Activated effector memory CD4-positive, alpha-beta T cell treated with anti-CD3 and anti-CD28 coated beads, Interleukin-2, amount 50 U/mL, for 16 hours (primary cell): ENCODE measurements at regions not wholly inside any gene's neighbourhood (a gene's known extent, or its start where the extent isn't known, plus 50 kb on each side); places are given as distances from the start of the nearest gene placed in this dataset.
"Not testable (repeated sequence)": the region's sequence is repeated elsewhere in the genome, so short reads cannot be mapped to it uniquely, and the experiment has no call there.

Source experiments
- DNase-seq: peaks from one replicate; pipeline ENCODE4 v3.0.0-alpha.2; 2020

DNA sequence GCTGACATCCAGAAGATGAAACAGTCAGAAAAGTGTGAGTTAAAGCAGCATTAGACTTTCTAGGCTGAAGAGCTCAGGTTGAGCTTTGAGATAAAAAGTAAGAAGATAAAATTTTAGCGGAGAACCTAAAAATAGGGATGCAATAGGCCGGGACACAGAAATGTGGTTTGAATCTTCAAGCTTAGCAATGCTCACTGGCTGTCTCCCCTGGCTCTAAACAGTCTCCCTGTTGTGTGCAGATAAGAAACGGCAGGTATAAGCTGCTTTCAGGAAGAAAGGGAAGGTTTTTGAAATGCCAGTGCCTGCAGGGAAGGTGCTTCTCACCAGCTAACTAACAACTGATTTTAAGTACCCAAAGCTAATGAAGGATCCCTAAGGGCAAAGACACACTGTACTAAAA lies 718.7 kb upstream of the SGO1 start:
- DNase-seq = no peak

DNA sequence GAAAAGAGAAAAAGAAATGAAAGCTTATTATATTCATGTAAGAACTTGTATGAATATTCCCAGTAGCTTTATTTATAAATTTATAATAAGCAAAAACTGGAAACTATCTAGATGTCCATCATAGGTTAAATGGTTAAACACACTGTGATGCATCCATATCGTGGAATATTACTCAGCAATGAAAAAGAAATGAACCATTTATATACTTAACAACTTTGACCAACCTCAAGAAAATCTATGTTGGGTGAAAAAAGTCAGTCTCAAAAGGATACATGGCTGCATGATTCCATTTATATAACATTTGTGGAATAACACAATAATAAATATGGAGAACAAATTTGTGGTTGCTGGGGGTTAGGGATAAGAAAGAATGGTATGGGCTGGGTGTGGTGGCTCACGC lies 713.0 kb upstream of the SGO1 start:
- no peak for DNase-seq

DNA sequence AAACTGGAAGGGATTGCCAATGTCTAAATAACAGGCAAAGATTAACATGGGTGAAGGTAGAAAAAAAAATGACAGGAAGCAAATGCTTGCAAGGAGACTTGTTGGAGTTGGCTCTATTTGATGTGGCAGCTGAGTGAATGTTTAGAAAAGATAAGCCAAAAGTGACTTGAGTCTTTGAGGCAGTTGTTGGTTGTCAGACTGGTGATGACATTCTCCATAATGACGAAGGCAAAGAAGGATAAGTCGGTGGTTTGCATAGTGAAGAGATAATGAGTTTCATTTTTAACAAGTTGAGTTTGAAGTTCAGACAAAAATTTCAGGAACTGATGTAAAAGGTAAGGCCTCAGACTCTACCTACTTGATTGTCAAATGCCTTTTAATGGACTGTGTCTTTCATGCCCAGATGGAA lies 704.1 kb upstream of the SGO1 start:
- no peak for DNase-seq

DNA sequence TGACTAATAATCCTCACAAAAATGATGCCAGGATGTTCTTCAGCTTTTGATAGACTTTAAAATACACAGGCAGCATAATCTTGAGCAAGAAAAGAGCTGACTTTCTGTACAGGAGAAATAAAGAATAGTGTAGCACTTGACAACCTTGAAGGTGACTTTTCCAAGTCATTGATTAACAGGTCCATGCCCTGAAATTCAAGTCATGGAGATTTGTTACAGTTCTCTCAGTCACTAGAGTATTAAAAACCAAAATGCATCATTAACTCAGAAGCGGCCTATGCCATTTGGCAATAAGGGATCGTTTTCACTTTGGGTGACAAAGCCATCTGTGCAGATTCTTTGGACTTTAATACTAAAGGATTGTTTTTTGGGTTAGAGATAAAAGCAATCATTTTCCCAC lies 692.7 kb upstream of the SGO1 start:
- DNase-seq = no peak

DNA sequence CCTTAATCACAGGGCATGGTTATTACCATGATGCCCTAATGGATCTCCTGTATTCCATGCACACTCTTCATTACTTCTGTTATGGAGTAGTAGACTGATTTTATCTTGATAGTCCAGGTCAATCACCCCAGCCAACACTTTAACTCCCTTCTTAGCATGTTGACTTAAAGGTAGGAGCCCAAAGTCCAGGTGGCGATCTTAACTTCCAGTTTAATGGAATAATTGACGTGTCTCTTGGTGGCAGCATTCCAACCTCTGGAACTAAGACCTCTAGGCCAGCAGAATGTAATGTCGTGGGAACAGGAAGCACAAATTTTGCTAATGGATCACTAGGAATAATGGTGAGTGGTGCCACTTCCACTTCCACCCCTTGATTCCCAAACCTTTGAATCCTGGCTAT lies 687.2 kb upstream of the SGO1 start:
- DNase-seq = no peak

DNA sequence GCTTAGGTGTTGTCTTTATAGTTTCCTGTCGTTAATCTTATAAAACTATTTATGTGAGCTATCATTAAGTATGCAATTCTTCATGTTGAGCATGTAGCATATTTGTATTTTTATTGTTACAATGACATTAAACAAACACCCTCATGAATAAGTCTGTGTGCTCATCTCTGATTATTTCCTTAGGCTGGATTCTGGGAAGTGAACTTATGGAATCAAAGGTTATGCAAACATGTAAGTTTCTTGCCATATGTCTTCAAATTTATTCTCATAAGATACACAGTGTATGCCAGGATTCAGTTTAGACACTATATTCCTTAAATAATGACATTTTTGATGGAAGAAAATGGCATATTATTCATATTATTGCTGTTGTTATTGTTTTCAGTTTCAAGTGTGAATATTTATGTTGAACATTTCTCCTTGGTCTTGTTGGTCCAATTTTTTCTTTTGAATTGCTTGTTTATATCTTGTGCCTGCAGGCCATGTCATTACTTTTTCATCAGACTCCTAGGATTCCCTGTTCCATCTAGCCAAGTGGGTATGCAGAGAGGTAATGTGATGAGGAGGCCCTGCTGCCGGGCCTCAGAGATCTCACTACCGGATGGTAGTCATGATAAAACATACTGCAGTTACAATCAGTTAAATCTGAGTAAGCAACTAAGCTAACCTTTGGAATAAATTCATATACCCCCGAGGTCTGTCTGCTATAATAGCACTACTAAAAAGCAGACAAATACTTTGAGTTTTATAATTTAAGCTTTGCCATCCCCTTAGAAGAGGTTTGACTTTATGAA lies 684.3 kb upstream of the SGO1 start:
- no peak for DNase-seq

DNA sequence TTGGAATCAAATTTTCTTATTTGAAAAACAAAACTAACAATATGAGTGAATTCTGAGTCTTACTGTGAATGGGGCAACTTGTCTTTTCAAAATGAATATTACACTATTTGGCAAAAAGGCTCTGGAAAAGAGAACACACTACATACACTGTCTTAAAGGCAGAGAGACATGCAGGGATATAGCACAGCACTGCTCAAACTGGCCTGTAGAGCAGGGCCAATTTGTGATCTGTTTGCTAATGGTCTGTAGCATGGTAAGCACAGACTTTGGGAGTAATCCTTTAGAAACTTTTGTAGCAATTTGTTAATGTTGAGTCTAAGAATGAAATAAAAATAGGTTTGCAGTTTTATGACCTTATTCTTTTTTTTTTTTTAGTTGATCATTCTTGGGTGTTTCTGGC lies 679.8 kb upstream of the SGO1 start:
- no peak for DNase-seq

DNA sequence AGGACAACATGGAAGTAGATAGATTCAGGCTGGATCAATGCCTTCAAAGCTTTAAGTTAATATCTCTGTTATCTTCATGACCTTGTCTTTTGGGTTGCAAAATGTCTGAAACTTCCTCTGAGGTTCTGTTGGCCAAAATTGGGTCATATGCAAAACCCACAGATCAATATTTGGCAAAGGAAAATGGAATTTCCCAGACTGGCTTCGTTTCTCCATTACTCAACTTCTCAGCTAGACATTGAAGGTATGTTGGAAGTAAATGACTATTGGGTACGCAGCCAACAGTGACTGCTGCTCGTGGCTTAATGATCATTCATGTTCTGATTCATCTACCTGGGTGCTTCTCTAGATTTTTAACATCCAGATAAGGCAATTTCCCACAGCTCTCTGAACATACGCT lies 675.4 kb upstream of the SGO1 start:
- DNase-seq = no peak

DNA sequence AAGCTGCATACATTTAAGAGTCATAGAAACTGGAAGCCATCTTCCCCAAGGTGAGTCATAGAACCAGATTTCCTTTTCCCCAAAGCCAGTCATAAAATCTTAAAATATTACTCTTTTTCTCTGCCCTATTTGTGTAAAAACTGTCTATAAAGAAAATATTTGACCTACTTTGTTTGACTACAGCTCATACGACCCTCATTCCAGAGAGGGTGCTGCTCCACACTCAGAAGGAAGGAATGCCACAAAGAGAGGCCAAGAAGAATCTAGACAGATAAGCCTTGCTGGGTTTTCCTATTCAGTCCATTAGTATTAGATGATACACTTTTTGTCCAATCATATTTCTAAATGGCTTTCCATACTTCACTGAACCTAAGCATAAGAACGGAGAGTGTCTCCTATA lies 671.6 kb upstream of the SGO1 start:
- DNase-seq = no peak

DNA sequence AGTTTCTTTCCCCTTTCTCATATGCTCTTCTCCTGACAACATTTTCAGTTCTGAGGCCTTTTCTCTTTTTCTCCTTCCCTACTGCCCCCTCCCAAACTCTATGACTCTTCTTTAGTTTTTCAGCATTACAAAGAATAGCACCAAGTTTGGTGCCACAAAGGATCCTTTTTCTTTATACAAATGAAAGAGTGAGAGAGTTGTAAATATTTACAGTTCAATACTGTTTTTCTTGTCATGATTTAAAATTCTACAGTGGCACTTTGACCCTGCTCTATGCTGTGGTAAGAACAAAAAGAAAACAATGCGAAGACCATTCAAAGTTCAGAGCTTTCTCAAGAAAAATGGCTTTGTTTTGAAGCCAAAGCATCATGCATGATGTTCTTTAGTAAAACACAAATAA lies 667.9 kb upstream of the SGO1 start:
- no peak for DNase-seq

DNA sequence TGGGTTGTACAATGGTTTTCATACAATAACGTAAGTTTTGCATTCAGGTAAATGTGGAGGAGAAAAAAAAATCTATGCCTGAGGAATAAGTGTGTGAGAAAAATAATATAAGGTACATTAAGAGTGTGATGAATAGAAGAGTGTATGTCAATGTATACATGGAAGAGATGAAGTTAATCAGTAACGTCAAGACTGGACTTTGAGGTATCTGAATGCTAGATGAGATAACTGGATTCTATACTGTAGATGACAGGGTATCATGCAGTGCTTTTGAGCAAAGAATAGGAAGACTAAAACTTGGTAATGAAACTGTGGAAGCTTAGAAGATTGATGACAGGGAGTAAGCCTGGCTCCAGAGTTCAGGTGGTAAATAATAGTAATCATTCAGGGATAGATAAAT lies 666.7 kb upstream of the SGO1 start:
- DNase-seq = no peak

DNA sequence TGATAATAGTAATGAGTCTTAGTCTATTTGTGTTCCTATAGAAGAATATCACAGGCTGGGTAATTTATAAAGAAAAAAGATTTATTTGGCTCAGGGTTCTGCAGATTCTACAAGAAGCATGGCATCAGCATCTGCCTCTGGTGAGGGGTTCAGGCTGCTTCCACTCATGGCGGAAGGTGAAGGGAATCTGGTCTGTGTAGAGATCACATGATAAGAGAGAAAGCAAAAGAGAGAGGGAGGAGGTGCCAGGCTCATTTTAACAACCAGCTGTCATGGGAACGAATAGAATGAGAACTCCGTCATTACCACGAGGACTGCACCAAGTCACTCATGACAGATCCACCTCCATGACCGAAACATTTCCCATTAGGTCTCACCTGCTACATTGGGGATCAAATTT lies 664.0 kb upstream of the SGO1 start:
- no peak for DNase-seq

DNA sequence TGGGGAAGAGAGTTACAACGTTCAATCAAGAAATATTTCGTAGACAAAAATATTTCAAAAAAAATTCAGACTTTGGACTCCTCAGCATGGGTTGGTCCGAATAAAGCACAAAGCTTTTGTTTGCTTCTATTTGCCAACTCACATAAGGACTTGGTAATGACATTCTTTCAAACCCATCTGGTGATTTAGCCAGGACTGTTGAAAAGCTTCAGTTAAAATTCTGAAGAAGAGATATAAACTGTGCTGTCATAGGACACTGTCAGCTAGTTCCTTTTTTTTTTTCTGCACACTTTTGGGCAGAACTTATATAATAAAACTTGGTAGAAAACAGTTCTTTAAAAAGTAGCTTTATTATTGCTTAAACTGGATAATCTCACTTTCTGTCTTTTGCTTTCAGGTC lies 660.8 kb upstream of the SGO1 start:
- DNase-seq = no peak

DNA sequence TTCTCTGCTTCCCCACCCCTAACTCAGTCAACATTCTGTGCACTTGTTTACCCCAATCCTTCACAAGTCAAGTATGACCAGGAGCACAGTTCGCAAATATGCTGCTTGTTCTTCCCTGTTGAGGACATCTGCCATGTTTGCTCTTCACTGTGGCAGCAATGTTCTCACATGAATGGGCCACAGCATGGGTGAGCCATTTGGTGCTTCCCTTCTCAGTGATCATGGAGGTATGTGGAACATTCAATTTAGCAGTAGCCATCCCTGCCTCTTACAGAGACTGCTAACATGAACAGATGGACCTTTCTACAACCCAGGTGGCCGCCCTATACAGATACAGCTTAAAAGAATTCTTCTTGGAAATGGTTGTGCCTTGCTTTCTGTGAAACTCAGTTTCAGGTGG lies 660.1 kb upstream of the SGO1 start:
- no peak for DNase-seq

DNA sequence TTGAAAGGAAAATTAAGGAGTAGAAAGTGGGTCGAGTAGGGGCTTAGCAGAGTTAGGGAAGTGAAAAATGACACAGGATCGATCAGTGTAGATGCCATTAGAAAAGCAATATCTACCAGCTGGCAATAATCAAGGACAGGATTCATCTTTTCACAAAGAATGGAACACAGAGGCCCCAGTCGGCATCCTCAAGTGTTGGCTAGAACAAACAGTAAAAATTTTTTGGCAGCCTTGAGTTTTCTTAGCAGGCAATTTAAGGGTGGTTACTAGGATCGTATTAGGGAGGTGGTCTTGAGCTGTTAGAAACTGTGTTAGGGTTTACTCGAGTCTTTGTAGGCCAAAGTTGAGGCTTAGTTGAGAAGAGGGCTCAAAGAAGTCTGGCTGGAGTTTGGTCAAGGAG lies 658.8 kb upstream of the SGO1 start:
- DNase-seq = no peak

DNA sequence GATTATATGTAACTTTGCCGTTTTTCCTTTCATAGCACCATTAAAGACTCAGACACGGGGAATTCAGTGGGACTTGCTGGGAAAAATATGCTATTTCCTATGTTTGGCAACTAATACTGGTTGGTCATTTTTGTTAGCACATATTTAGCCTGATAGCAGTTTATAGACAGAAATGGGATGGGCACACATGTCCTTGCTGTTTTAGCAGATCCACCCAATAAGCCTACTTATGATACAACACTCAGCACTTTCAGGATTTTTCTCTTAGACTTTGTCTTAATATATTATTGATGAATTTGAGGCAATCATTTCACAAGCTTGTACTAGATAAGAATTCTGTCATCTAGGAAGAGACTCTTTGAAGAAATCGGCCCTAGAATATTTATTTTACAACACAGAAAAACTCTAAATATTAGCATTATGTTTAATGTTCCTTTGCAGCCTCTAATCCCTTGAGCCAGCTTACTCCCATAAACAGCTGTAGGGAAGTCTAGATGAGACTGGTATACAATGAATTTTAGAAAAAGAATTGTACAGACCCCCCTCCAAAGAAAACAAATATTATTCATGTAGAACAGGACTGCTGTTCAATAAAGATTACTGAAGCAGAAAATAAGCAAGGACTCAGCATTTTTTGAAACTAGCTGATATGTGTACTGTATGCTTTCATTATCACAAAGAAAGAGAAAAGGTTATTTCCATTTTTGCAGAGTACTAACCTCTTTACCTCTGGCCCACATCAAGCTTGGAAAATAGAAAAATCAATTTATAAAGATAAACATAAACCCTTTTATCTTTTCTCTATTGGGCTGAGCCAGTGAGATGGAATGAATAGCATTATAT lies 656.8 kb upstream of the SGO1 start:
- DNase-seq = no peak

DNA sequence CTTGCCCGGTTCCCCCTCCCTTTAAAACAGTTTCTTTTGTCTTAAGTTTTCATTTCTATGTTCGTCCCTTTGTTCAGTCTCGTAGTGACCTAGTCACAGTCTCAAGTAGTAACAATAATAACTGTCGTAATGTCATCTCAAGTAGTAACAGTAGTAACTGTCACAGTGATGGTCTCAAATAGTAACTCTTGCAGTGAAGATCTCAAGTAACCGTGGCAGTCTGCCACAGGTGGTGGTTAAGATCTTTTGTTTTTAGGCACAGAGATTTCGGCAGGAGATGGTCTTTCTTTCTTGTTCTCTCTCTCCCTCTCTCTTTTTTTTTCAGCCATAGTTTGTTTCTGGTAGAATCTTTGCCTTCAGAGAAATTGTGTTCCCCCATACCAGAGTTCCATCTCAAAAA lies 656.0 kb upstream of the SGO1 start:
- no peak for DNase-seq

DNA sequence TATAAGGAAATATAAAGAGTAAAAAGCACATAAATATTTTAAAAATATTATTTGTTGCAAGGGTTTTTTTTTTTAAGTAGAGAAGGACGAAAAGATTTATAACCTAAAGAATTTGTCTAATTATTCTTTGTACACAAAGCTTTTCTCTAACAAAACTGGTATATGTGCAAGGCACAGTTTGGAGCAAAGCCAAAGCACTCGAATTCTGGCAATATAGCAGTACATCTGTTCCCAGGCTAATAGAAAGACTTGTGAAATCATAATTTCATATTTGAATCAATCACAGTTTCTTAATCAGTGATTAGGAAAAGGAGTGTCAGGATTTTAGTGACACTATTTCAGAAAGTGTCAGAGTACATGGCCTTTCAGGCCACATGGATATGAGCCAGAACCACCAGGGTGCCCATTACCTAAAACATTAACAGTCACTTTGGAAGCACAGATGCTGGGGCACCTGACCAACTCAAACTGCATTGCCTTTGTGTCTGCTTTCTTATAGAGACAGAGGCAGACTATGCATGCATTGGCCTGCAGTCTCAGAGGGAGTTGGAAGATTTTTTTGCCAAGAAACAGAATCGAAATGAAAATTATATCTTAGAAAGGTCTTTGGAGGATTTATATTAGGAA lies 651.8 kb upstream of the SGO1 start:
- DNase-seq = no peak

DNA sequence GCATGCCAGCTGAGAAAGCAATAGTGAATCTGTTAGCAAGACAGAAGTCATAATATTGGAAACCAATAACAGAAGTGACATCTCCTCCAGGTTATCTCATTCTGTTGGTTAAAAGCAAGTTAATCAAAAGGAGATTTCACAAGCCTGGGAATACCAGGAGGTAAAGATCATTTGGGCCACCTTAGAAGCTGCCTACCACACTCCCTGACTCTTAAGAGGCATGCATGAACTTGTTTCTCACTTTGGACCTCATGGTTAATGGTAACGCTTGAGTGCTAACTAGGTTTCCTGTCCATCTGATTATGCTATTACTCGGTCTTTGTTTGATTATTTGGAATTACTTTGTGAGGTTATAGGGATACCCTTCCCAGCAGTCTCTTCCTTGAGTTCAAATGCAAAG lies 650.8 kb upstream of the SGO1 start:
- DNase-seq = no peak

DNA sequence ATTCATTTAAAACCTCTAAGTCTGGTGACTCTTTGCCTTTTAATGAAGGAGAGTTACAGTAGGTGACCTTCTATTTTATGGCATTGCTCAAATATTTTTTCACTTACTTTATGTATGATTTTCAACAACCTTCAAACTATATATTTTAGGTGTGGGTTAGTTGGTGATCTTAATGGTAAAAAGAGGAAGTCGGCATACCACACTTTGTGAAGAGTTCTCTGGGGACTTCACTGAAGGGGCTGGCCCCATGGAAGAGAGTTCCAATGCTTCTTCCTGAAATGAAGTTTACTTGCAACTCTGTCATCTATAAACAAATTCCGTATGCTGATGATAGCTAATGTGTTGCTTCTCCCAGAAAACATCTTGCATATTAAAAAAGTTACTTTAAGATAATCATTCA lies 647.0 kb upstream of the SGO1 start:
- no peak for DNase-seq

DNA sequence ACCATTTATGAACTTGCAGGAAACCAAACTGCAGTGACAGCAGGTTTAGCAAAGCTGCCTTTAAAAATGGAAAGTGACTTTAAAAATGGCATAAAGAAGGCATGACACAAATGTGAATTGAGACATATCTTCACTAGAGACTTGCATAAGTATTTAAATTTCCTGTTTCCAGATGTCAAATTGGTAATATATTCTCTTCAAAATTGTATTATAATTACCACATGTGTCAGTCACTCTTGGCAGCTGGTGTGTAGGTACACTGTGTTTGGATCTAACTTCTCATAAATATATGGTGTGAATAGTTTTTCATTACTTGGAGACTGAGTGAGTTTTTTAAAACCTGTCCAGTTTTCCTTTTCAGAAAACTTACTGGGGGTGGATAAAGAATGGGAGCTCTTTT lies 636.2 kb upstream of the SGO1 start:
- DNase-seq = no peak

DNA sequence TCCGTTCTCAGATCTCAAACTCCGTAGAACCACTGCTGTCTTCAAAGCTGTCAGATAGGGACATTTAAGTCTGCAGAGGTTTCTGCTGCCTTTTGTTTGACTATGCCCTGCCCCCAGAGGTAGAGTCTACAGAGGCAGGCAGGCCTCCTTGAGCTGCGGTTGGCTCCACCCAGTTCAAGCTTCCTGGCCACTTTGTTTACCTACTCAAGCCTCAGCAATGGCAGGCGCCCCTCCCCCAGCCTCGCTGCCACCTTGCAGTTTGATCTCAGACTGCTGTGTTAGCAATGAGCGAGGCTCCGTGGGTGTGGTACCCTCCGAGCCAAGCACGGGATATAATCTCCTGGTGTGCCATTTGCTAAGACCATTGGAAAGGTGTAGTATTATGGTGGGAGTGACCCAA lies 634.9 kb upstream of the SGO1 start:
- not testable (repeated sequence) for DNase-seq

DNA sequence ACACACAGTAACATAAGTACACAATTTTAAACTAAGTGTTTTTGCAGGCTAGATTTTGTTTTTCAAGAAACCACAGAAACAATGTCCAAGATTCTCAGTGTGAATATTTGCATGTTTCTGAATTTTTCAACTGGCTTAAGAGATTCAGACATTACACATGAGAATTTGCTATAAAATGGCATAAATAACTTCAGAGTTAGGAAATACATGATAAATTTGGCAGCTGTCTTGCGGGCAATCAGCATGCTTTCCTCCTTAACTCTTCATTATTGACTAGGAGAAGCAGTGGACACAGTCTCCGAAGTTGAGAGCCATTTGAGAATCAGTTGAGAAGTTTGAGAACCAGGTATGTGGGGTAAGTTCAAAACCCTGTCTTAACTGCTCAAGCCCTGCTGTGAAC lies 625.6 kb upstream of the SGO1 start:
- DNase-seq = no peak

DNA sequence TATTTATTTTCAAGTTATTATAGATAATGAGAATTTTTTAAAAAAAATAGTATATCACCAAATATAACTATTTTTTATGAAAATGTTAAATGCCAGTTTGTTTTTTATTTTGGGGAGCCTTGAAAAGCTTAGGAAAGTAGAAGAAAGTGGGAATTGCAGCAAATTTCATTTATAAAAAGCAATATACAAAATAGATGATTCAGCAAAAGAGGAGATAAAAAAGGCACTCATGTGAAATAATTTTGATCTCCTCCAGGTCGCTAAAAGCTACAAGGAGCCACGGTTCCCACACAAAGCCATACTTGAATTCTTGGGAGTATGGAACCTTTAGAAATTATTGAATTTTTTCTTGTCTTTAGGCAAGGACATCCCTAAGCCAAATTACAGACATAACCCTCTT lies 625.0 kb upstream of the SGO1 start:
- no peak for DNase-seq
